OCI-LY7 (cell line): ENCODE measurements at regions not wholly inside any gene's neighbourhood (a gene's known extent, or its start where the extent isn't known, plus 50 kb on each side); places are given as distances from the start of the nearest gene placed in this dataset.

ENCODE experiments used
- CTCF ChIP-seq: fragments of 200-600 bp; sonication (generic); conservative IDR thresholded peaks from 2 replicates; pipeline ENCODE4 v1.5.1; 2014; ENCODE audit warnings: mild to moderate bottlenecking, antibody characterized with exemption, low read length, moderate library complexity, mixed read lengths
- EZH2phosphoT487 ChIP-seq: fragments of 200-600 bp; sonication (generic); IDR thresholded peaks from 2 replicates; pipeline ENCODE4 v1.6.1; 2018; ENCODE audit warnings: low read depth, borderline replicate concordance, mild to moderate bottlenecking, mixed run types, antibody characterized with exemption, low read length, moderate library complexity, mixed read lengths

DNA sequence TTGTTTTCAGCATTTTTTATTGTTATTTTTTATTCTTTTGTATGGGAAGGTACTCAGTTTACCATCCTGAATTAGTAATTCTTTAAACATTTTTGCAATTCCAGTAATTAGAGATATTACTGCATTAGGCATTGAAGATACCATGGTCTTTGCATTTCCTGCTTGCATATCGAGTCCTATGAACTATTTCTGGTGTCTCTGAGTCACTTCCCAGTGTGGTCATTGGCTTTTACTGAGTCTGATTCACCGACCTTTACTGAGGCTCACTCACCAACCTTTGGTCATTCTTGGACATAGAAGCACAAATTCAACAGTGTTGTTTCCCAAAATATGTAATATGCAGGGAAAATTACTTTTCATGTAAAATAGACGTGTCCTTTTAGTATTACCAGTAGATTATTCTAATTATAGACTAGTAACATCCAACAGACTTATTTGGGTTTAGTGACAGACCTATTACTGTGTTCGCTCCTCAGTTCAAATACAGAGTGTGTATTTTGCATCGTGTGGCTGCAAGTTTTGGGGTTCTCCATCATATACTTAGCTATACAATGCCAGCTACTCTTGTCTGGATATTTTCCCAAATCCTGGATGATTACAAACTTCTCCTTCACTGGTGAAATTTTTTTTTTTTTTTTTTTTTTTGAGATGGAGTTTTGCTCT lies 180.7 kb upstream of the PRSS1 start:
- TF ChIP-seq CTCF, result no peak
- no peak for TF ChIP-seq EZH2phosphoT487
